H1 (cell line): ENCODE measurements at regions not wholly inside any gene's neighbourhood (a gene's known extent, or its start where the extent isn't known, plus 50 kb on each side); places are given as distances from the start of the nearest gene placed in this dataset.
"Not testable (repeated sequence)": the region's sequence is repeated elsewhere in the genome, so short reads cannot be mapped to it uniquely, and the experiment has no call there.

Source experiments
- CTCF ChIA-PET: fragments of 300-600 bp; sonication (Branson Sonifier 250); formaldehyde crosslinking; loops from one replicate; lab custom pipeline; 2021; ENCODE audit not compliant: partially characterized antibody; lab: Charles Lee
- POLR2A ChIA-PET: fragments of 300-600 bp; sonication (Branson Sonifier 250); formaldehyde crosslinking; loops from one replicate; lab custom pipeline; 2021; ENCODE audit warnings: inconsistent platforms; ENCODE audit not compliant: partially characterized antibody; lab: Charles Lee
- DNase-seq, 2 experiments: peaks; one replicate each; pipeline versions ENCODE4 v3.0.0 to v3.0.0-alpha.2; 2010 to 2022; ENCODE audit warnings: low spot score in 2 of 2, low read depth in 1 of 2, mixed read lengths in 1 of 2
- FAIRE-seq: peaks from 2 replicates; lab custom pipeline; 2011; peaks lifted over from hg19 to GRCh38; lab: Jason Lieb, UNC
- H2AFZ ChIP-seq: 2 replicates; pipeline ENCODE4 v1.8.1; 2012; ENCODE audit warnings: low read length, inconsistent platforms
- H2AK5ac ChIP-seq: 2 replicates; pipeline ENCODE4 v1.6.1; 2013; ENCODE audit warnings: low read depth, low read length
- H2BK120ac ChIP-seq: replicated peaks from 2 replicates; pipeline ENCODE3; 2013; ENCODE audit warnings: low read depth, low read length, inconsistent platforms
- H2BK12ac ChIP-seq: 2 replicates; pipeline ENCODE4 v1.6.1; 2013; ENCODE audit warnings: low read depth, low read length
- H2BK15ac ChIP-seq: 2 replicates; pipeline ENCODE4 v1.6.1; 2013; ENCODE audit warnings: low read length
- H2BK20ac ChIP-seq: 2 replicates; pipeline ENCODE4 v1.6.1; 2013; ENCODE audit warnings: low read length
- H2BK5ac ChIP-seq: 2 replicates; pipeline ENCODE4 v1.6.1; 2013; ENCODE audit warnings: low read depth, low read length
- H3K14ac ChIP-seq: 2 replicates; pipeline ENCODE4 v1.6.1; 2013; ENCODE audit warnings: inconsistent platforms; ENCODE audit not compliant: insufficient read length
- H3K18ac ChIP-seq: 2 replicates; pipeline ENCODE4 v1.6.1; 2013; ENCODE audit warnings: low read length; ENCODE audit errors: extremely low read depth
- H3K23ac ChIP-seq: 2 replicates; pipeline ENCODE4 v1.6.1; 2013; ENCODE audit warnings: inconsistent platforms; ENCODE audit not compliant: insufficient read length
- H3K23me2 ChIP-seq: 2 replicates; pipeline ENCODE4 v1.6.1; 2013; ENCODE audit warnings: low read depth, low read length
- H3K27ac ChIP-seq: 2 replicates; pipeline ENCODE4 v1.6.1; 2011; ENCODE audit warnings: low read depth, low read length, inconsistent platforms
- H3K27me3 ChIP-seq, 4 experiments: replicated peaks in 1 of 4; 1 replicate in 1 of 4; 2 replicates in 3 of 4; pipeline versions ENCODE4 v1.6.1 to v1.8.1; 2011 to 2013; ENCODE audit warnings: low read length in 3 of 4, mild to moderate bottlenecking in 3 of 4, inconsistent platforms in 2 of 4, mixed read lengths in 2 of 4, moderate library complexity in 1 of 4; ENCODE audit not compliant: control insufficient read depth in 3 of 4, insufficient read depth in 3 of 4; ENCODE audit errors: extremely low read depth in 1 of 4
- H3K36me3 ChIP-seq, 4 experiments: 2 replicates each; pipeline versions ENCODE4 v1.6.1 to v1.8.1; 2011 to 2013; ENCODE audit warnings: mild to moderate bottlenecking in 4 of 4, low read length in 3 of 4, moderate library complexity in 2 of 4, control low read depth in 1 of 4, inconsistent platforms in 1 of 4; ENCODE audit not compliant: insufficient read depth in 4 of 4, control insufficient read depth in 2 of 4
- H3K4ac ChIP-seq: replicated peaks from 2 replicates; pipeline ENCODE3; 2013; ENCODE audit warnings: low read length, low read depth, mixed read lengths, inconsistent platforms; ENCODE audit not compliant: insufficient read length
- H3K4me1 ChIP-seq, 4 experiments: replicated peaks in 1 of 4; 1 replicate in 1 of 4; 2 replicates in 3 of 4; pipeline versions ENCODE4 v1.6.1 to v1.8.1; 2011 to 2013; ENCODE audit warnings: low read length in 3 of 4, inconsistent platforms in 2 of 4, mixed read lengths in 1 of 4; ENCODE audit not compliant: insufficient read depth in 4 of 4, control insufficient read depth in 3 of 4
- H3K4me2 ChIP-seq, 2 experiments: 2 replicates each; pipeline versions ENCODE4 v1.6.1 to v1.8.1; 2011 to 2013; ENCODE audit warnings: low read depth in 2 of 2, low read length in 2 of 2, control low read depth in 1 of 2, inconsistent platforms in 1 of 2, mild to moderate bottlenecking in 1 of 2; ENCODE audit not compliant: insufficient read depth in 1 of 2
- H3K4me3 ChIP-seq, 4 experiments: fragments of 200-600, 300-600 bp in 1 of 4; sonication (generic), shearing (Covaris generic), sonication (Bioruptor Twin) in 1 of 4; 2 replicates each; pipeline versions ENCODE4 v1.5.1 to v1.8.1; 2011 to 2016; ENCODE audit warnings: low read length in 4 of 4, low read depth in 3 of 4, control low read depth in 2 of 4, inconsistent platforms in 2 of 4, mild to moderate bottlenecking in 2 of 4, mixed read lengths in 1 of 4, moderate library complexity in 1 of 4; ENCODE audit not compliant: insufficient read depth in 2 of 4; ENCODE audit errors: extremely low read depth in 1 of 4
- H3K56ac ChIP-seq: replicated peaks from 2 replicates; pipeline ENCODE3; 2013; ENCODE audit warnings: low read depth, mild to moderate bottlenecking, mixed read lengths, low read length, inconsistent platforms; ENCODE audit not compliant: insufficient read length
- H3K79me1 ChIP-seq: 2 replicates; pipeline ENCODE4 v1.6.1; 2013; ENCODE audit warnings: low read depth, low read length, control low read depth
- H3K79me2 ChIP-seq, 2 experiments: 2 replicates each; pipeline versions ENCODE4 v1.6.1 to v1.8.1; 2012 to 2013; ENCODE audit warnings: low read length in 2 of 2, mild to moderate bottlenecking in 2 of 2, inconsistent platforms in 1 of 2; ENCODE audit not compliant: insufficient read depth in 2 of 2, control insufficient read depth in 1 of 2
- H3K9ac ChIP-seq, 4 experiments: replicated peaks in 1 of 4; 1 replicate in 1 of 4; 2 replicates in 3 of 4; pipeline versions ENCODE4 v1.6.1 to v1.8.1; 2011 to 2013; ENCODE audit warnings: low read depth in 3 of 4, low read length in 3 of 4, control low read depth in 2 of 4, mild to moderate bottlenecking in 2 of 4, moderate library complexity in 2 of 4, inconsistent platforms in 1 of 4; ENCODE audit errors: extremely low read depth in 1 of 4
- H3K9me3 ChIP-seq, 2 experiments: 2 replicates each; pipeline versions ENCODE4 v1.6.1 to v1.8.1; 2012 to 2013; ENCODE audit warnings: mild to moderate bottlenecking in 2 of 2, moderate library complexity in 2 of 2, control low read depth in 1 of 2, inconsistent platforms in 1 of 2, low read depth in 1 of 2, low read length in 1 of 2, mixed read lengths in 1 of 2; ENCODE audit not compliant: insufficient read depth in 2 of 2
- H4K20me1 ChIP-seq, 2 experiments: replicated peaks in 1 of 2; 2 replicates each; pipeline versions ENCODE3 to v1.8.1; 2011 to 2013; ENCODE audit warnings: inconsistent platforms in 2 of 2, low read length in 2 of 2, mild to moderate bottlenecking in 1 of 2; ENCODE audit not compliant: insufficient read depth in 2 of 2, control insufficient read depth in 1 of 2
- H4K5ac ChIP-seq: 2 replicates; pipeline ENCODE4 v1.6.1; 2013; ENCODE audit warnings: low read length, low read depth, mixed read lengths, inconsistent platforms; ENCODE audit not compliant: insufficient read length
- H4K8ac ChIP-seq: 2 replicates; pipeline ENCODE4 v1.8.0; 2013; ENCODE audit warnings: mild to moderate bottlenecking, moderate library complexity, low read length, inconsistent platforms; ENCODE audit not compliant: insufficient read depth; ENCODE audit errors: extremely low read depth
- H4K91ac ChIP-seq: replicated peaks from 2 replicates; pipeline ENCODE3; 2013; ENCODE audit warnings: low read length, mixed read lengths, inconsistent platforms; ENCODE audit not compliant: insufficient read length
- WGBS, 2 experiments: shearing (Covaris generic) in 1 of 2; methylation state at CpG; one replicate each; pipeline versions ENCODE4 v1.1.6 to v1.1.7; 2013 to 2015; ENCODE audit warnings: low lambda C conversion rate in 2 of 2, mixed read lengths in 2 of 2, inconsistent platforms in 1 of 2, low coverage in 1 of 2, missing lambda C conversion rate in 1 of 2; ENCODE audit not compliant: insufficient replicate concordance in 2 of 2, insufficient coverage in 1 of 2, insufficient read length in 1 of 2; ENCODE audit errors: extremely low coverage in 1 of 2, missing lambda C conversion rate in 1 of 2; 5-methylcytosine and 5-hydroxymethylcytosine counted together

GRCh38 chr4:20062857-20063256 is 188.8 kb upstream of the SLIT2 start:
- FAIRE-seq, result not testable (repeated sequence)

More at GRCh38 chr4:20062857-20063256, 188.8 kb upstream of the SLIT2 start:
- H3K79me2 ChIP-seq, H2BK120ac ChIP-seq, H3K36me3 ChIP-seq, H2BK20ac ChIP-seq, H3K18ac ChIP-seq, H2BK12ac ChIP-seq, H3K27ac ChIP-seq, H4K20me1 ChIP-seq, H3K4me2 ChIP-seq, H2AK5ac ChIP-seq, DNase-seq, H3K4me3 ChIP-seq, H4K91ac ChIP-seq, H2BK5ac ChIP-seq, H3K27me3 ChIP-seq, CTCF ChIA-PET, H3K14ac ChIP-seq, H3K9ac ChIP-seq, H3K79me1 ChIP-seq, H2AFZ ChIP-seq, H3K4ac ChIP-seq, H4K5ac ChIP-seq, H2BK15ac ChIP-seq, H3K4me1 ChIP-seq, H3K56ac ChIP-seq, H4K8ac ChIP-seq, H3K23me2 ChIP-seq, H3K9me3 ChIP-seq, H3K23ac ChIP-seq, POLR2A ChIA-PET: not testable (repeated sequence)
- WGBS, 2 experiments, result 89% methylated on average over 4 of the region's 5 CpGs; no CpG with 5 or more reads in 1 of the 2 experiments
